HepG2 (cell line): ENCODE measurements at regions not wholly inside any gene's neighbourhood (a gene's known extent, or its start where the extent isn't known, plus 50 kb on each side); places are given as distances from the start of the nearest gene placed in this dataset.

Experiments used
- ATAC-seq: fragments of 200-7000 bp; cut with Tn5 transposase; 3 replicates; pipeline ENCODE4 v1.9.1; 2020; ENCODE audit warnings: mild to moderate bottlenecking, moderate library complexity
- BruUV-seq: library from RNA; stranded (reverse); fragments of 400-500 nt; replicated peaks from 2 replicates; lab custom pipeline; 2021; lab: Mats Ljungman, UMichigan
- CTCF ChIA-PET: fragments of 300-600 bp; formaldehyde crosslinking; extraction: SDS; loops from one replicate; lab custom pipeline; 2021; ENCODE audit warnings: low total read pairs, inconsistent platforms, low intra/inter-chr PET ratio; lab: Yijun Ruan, JAX
- POLR2A ChIA-PET: fragments of 350-600 bp; sonication (Branson Sonifier 250); formaldehyde crosslinking; loops from one replicate; lab custom pipeline; 2020; ENCODE audit warnings: antibody characterized with exemption, inconsistent platforms; lab: Yijun Ruan, JAX
- DNase-seq: peaks from one replicate; pipeline ENCODE4 v3.0.0-alpha.2; 2015; ENCODE audit warnings: low spot score
- FAIRE-seq: peaks from 3 replicates; lab custom pipeline; 2011; peaks lifted over from hg19 to GRCh38; lab: Jason Lieb, UNC
- H2AFZ ChIP-seq: one replicate; pipeline ENCODE4 v1.6.1; 2011; ENCODE audit warnings: low read length, inconsistent platforms
- H3K27ac ChIP-seq: fragments of 300-600 bp; 3 replicates; pipeline ENCODE4 v1.8.0; 2011; ENCODE audit warnings: mixed run types, mild to moderate bottlenecking, mixed read lengths, low read length, inconsistent platforms; ENCODE audit not compliant: insufficient read depth; ENCODE audit errors: extremely low read length
- H3K27me3 ChIP-seq, 2 experiments: fragments of 200-600 bp in 1 of 2; 2 replicates in 1 of 2; 3 replicates in 1 of 2; pipeline versions ENCODE4 v1.6.0 to v1.8.0; 2011; ENCODE audit warnings: low read length in 2 of 2, mild to moderate bottlenecking in 2 of 2, moderate library complexity in 2 of 2, inconsistent platforms in 1 of 2; ENCODE audit not compliant: insufficient read depth in 2 of 2, control insufficient read depth in 1 of 2
- H3K36me3 ChIP-seq, 2 experiments: fragments of 200-600 bp in 1 of 2; replicated peaks in 1 of 2; 2 replicates in 1 of 2; 3 replicates in 1 of 2; pipeline versions ENCODE4 v1.5.1 to v1.8.0; 2011; ENCODE audit warnings: low read length in 2 of 2, inconsistent platforms in 1 of 2; ENCODE audit not compliant: insufficient read depth in 2 of 2, control insufficient read depth in 1 of 2
- H3K4me1 ChIP-seq: 2 replicates; pipeline ENCODE4 v1.5.1; 2012; ENCODE audit warnings: low read length, inconsistent platforms; ENCODE audit not compliant: insufficient read depth
- H3K4me2 ChIP-seq: 2 replicates; pipeline ENCODE4 v1.6.0; 2011; ENCODE audit warnings: low read depth, low read length, inconsistent platforms
- H3K4me3 ChIP-seq, 3 experiments: fragments of 200-600 bp in 1 of 3; sonication (generic), shearing (Covaris generic) in 1 of 3; replicated peaks in 1 of 3; 2 replicates each; pipeline ENCODE4 v1.5.1; 2011 to 2016; ENCODE audit warnings: low read length in 3 of 3, inconsistent platforms in 2 of 3, low read depth in 2 of 3, mild to moderate bottlenecking in 2 of 3, control low read depth in 1 of 3, mixed read lengths in 1 of 3; ENCODE audit not compliant: insufficient read depth in 1 of 3
- H3K79me2 ChIP-seq: one replicate; pipeline ENCODE4 v1.6.1; 2011; ENCODE audit warnings: low read length, inconsistent platforms; ENCODE audit not compliant: insufficient read depth
- H3K9ac ChIP-seq: 2 replicates; pipeline ENCODE4 v1.6.0; 2011; ENCODE audit warnings: mild to moderate bottlenecking, low read depth, low read length, inconsistent platforms; ENCODE audit not compliant: insufficient read depth
- H3K9me3 ChIP-seq: 2 replicates; pipeline ENCODE4 v1.5.1; 2012; ENCODE audit warnings: mild to moderate bottlenecking, low read length
- H4K20me1 ChIP-seq: 2 replicates; pipeline ENCODE4 v1.6.0; 2011; ENCODE audit warnings: inconsistent platforms, mild to moderate bottlenecking, low read length, moderate library complexity; ENCODE audit not compliant: insufficient read depth
- CEBPB ChIP-seq: IDR thresholded peaks from 2 replicates; pipeline ENCODE4 v1.6.1; 2011; ENCODE audit warnings: low read depth, low read length, improper control_type of control experiment, borderline replicate concordance
- GABPA ChIP-seq, 2 experiments: IDR thresholded peaks; 2 replicates each; pipeline ENCODE4 v1.6.1; 2011 to 2016; ENCODE audit warnings: low read depth in 2 of 2, low read length in 1 of 2, missing biosample characterization in 1 of 2, missing genetic modification characterization in 1 of 2
- KLF16 ChIP-seq, 2 experiments: sonication (generic) in 1 of 2; formaldehyde crosslinking in 1 of 2; IDR thresholded peaks; 2 replicates each; pipeline versions ENCODE4 v1.6.1 to v1.8.0; 2016 to 2023; ENCODE audit warnings: missing genetic modification reagents in 2 of 2, missing compliant biosample characterization in 1 of 2
- PCBP2 ChIP-seq: fragments of 200-400 bp; formaldehyde crosslinking; optimal IDR thresholded peaks from 2 replicates; pipeline ENCODE3; 2018; ENCODE audit warnings: low read length, low read depth; ENCODE audit not compliant: poor library complexity, severe bottlenecking
- RBFOX2 ChIP-seq: fragments of 200-400 bp; formaldehyde crosslinking; IDR thresholded peaks from 2 replicates; pipeline ENCODE4 v1.6.1; 2017; ENCODE audit warnings: low read depth, mild to moderate bottlenecking, low read length
- REPIN1 ChIP-seq: sonication (generic); formaldehyde crosslinking; IDR thresholded peaks from 2 replicates; pipeline ENCODE4 v1.8.0; 2022; ENCODE audit warnings: missing genetic modification reagents, low read depth, mild to moderate bottlenecking, borderline replicate concordance
- SRSF1 ChIP-seq: fragments of 200-400 bp; formaldehyde crosslinking; optimal IDR thresholded peaks from 2 replicates; pipeline ENCODE3; 2017; ENCODE audit warnings: mild to moderate bottlenecking, low read depth, low read length, moderate library complexity
- STAT5B ChIP-seq: sonication (generic); formaldehyde crosslinking; IDR thresholded peaks from 2 replicates; pipeline ENCODE4 v1.4.0; 2020; ENCODE audit warnings: missing genetic modification reagents
- THAP11 ChIP-seq: IDR thresholded peaks from 2 replicates; pipeline ENCODE4 v1.6.1; 2016; ENCODE audit warnings: missing biosample characterization, missing genetic modification reagents
- YY1 ChIP-seq: IDR thresholded peaks from 2 replicates; pipeline ENCODE4 v1.6.1; 2011; ENCODE audit warnings: low read length, low read depth, moderate library complexity, mild to moderate bottlenecking; ENCODE audit not compliant: insufficient read depth, insufficient replicate concordance
- ZNF124 ChIP-seq: sonication (generic); formaldehyde crosslinking; IDR thresholded peaks from 2 replicates; pipeline ENCODE4 v1.4.0; 2020; ENCODE audit warnings: missing genetic modification reagents
- ZNF367 ChIP-seq: sonication (generic); formaldehyde crosslinking; IDR thresholded peaks from 2 replicates; pipeline ENCODE4 v1.4.0; 2020; ENCODE audit warnings: missing genetic modification reagents, borderline replicate concordance
- ZNF891 ChIP-seq: sonication (generic); formaldehyde crosslinking; IDR thresholded peaks from 2 replicates; pipeline ENCODE4 v1.5.0; 2020; ENCODE audit warnings: mild to moderate bottlenecking, missing genetic modification reagents
- WGBS: methylation state at CpG from one replicate; pipeline ENCODE4 v1.1.6; 2017; ENCODE audit warnings: low lambda C conversion rate; 5-methylcytosine and 5-hydroxymethylcytosine counted together
- in situ Hi-C: cut with HindIII; loops from 2 replicates; pipeline ENCODE4 v1.10.0; 2017; ENCODE audit warnings: low pct_unique_long_range_greater_than_20kb; ENCODE audit not compliant: extremely low pct_ligation_motif_present
- intact Hi-C: fragments of 100-400 bp; cut with micrococcal nuclease; formaldehyde crosslinking; loops from one replicate; pipeline ENCODE4 v1.10.0; 2022; ENCODE audit not compliant: unreplicated experiment
- TF ChIP-seq, protein P1 (sequence below): sonication (generic); formaldehyde crosslinking; IDR thresholded peaks from 2 replicates; pipeline ENCODE4 v1.4.0; 2020; ENCODE audit warnings: missing genetic modification reagents
- TF ChIP-seq, protein P2 (sequence below): sonication (generic); formaldehyde crosslinking; IDR thresholded peaks from 2 replicates; pipeline ENCODE4 v1.5.0; 2020; ENCODE audit warnings: missing genetic modification reagents, mild to moderate bottlenecking, borderline replicate concordance

DNA sequence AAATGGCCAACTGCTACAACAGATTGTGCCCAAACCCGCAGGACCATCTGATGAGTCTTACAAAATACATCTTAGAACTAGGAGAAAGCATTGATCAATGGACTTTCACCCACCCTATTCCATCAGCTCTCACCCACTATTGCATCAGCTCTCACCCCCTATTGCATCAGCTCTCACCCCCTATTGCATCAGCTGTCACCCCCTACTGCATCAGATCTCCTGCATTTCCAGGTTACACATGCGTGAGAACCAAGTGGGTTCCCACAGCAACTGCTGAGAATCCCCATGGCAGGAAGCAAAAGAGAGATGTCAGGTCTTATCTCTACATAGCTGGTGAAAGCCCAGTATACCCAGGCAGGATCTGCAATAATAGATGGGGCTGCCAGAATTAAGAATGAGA is 533.5 kb downstream of the LTN1 start:
- FAIRE-seq, result no peak
- Histone ChIP-seq H3K4me3 (no peak overlapping the region), H3K9me3 (peaks cover 86% of the 10 kb centered on the region), H3K27me3 (no peaks in the 10 kb centered on the region), H4K20me1 (no peaks in the 10 kb centered on the region), H3K9ac (no peak overlapping the region), H3K4me2 (no peak overlapping the region), H3K79me2 (no peaks in the 10 kb centered on the region), H3K27ac (no peak overlapping the region), H3K4me1 (no peaks in the 10 kb centered on the region), H3K36me3 (no peaks in the 10 kb centered on the region), H2AFZ (no peak overlapping the region)
- in situ Hi-C loops, result no loop called here
- ATAC-seq, result no peak
- CTCF ChIA-PET, result no interaction called here
- TF ChIP-seq CEBPB (peak; percentile 61), GABPA (IDR thresholded peaks at IDR 0.05; ENCODE audit: low read depth, low read length) (no peak), GABPA (CRISPR knock-in tag; IDR thresholded peaks at IDR 0.05; ENCODE audit: low read depth) (no peak)
- DNase-seq, result no peak
- no TSS peak for BruUV-seq
- intact Hi-C loops, result no loop called here
- WGBS, result 3% methylated on average over 2 of the region's 2 CpGs
- POLR2A ChIA-PET, result no interaction called here

- CTCF ChIA-PET, result no interaction called here
- TF ChIP-seq, protein P1, sequence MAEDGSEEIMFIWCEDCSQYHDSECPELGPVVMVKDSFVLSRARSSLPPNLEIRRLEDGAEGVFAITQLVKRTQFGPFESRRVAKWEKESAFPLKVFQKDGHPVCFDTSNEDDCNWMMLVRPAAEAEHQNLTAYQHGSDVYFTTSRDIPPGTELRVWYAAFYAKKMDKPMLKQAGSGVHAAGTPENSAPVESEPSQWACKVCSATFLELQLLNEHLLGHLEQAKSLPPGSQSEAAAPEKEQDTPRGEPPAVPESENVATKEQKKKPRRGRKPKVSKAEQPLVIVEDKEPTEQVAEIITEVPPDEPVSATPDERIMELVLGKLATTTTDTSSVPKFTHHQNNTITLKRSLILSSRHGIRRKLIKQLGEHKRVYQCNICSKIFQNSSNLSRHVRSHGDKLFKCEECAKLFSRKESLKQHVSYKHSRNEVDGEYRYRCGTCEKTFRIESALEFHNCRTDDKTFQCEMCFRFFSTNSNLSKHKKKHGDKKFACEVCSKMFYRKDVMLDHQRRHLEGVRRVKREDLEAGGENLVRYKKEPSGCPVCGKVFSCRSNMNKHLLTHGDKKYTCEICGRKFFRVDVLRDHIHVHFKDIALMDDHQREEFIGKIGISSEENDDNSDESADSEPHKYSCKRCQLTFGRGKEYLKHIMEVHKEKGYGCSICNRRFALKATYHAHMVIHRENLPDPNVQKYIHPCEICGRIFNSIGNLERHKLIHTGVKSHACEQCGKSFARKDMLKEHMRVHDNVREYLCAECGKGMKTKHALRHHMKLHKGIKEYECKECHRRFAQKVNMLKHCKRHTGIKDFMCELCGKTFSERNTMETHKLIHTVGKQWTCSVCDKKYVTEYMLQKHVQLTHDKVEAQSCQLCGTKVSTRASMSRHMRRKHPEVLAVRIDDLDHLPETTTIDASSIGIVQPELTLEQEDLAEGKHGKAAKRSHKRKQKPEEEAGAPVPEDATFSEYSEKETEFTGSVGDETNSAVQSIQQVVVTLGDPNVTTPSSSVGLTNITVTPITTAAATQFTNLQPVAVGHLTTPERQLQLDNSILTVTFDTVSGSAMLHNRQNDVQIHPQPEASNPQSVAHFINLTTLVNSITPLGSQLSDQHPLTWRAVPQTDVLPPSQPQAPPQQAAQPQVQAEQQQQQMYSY (CRISPR knock-in tag), result no peak
- no peak for TF ChIP-seq KLF16 (CRISPR knock-in tag; IDR thresholded peaks at IDR 0.05)
- TF ChIP-seq ZNF124 (CRISPR knock-in tag), result no peak
- no peak for TF ChIP-seq REPIN1 (CRISPR knock-in tag)
- no peak for TF ChIP-seq PCBP2
- no peak for TF ChIP-seq ZNF891
- no peak for TF ChIP-seq THAP11 (CRISPR knock-in tag)
- TF ChIP-seq STAT5B, result no peak
- no peak for TF ChIP-seq SRSF1
- no peak for TF ChIP-seq YY1
- no peak for TF ChIP-seq RBFOX2
- TF ChIP-seq, protein P2, sequence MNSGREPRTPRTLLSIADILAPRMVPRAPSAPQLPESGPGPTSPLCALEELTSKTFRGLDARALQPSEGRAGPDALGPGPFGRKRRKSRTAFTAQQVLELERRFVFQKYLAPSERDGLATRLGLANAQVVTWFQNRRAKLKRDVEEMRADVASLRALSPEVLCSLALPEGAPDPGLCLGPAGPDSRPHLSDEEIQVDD, result no peak
- no peak for TF ChIP-seq ZNF367
Measured at GRCh38 chr21:28458446-28458845, 534.2 kb downstream of the LTN1 start.

More at GRCh38 chr21:28458446-28458845, 534.2 kb downstream of the LTN1 start:
- in situ Hi-C loops, result no loop called here
- H3K27me3 ChIP-seq, result no peaks in the 10 kb centered on the region
- intact Hi-C loops, result no loop called here
- H4K20me1 ChIP-seq, result no peaks in the 10 kb centered on the region
- no peak overlapping the region for H3K4me3 ChIP-seq
- no peaks in the 10 kb centered on the region for H3K36me3 ChIP-seq
- BruUV-seq, result no TSS peak
- ATAC-seq (no peak), FAIRE-seq (no peak), DNase-seq (no peak)
- no peak overlapping the region for H3K27ac ChIP-seq
- H3K79me2 ChIP-seq, result no peaks in the 10 kb centered on the region
- H3K4me1 ChIP-seq, result no peaks in the 10 kb centered on the region
- no peak overlapping the region for H3K4me2 ChIP-seq
- H3K9ac ChIP-seq, result no peak overlapping the region
- peaks cover 86% of the 10 kb centered on the region for H3K9me3 ChIP-seq
- H2AFZ ChIP-seq, result no peak overlapping the region
- POLR2A ChIA-PET, result no interaction called here
- WGBS, result 0% methylated on average over 1 of the region's 1 CpG
